HCT116 (cell line): ENCODE measurements at regions not wholly inside any gene's neighbourhood (a gene's known extent, or its start where the extent isn't known, plus 50 kb on each side); places are given as distances from the start of the nearest gene placed in this dataset.

ENCODE experiments used
- CTCF ChIP-seq, 3 experiments: fragments of 200-600 bp in 1 of 3; sonication (generic) in 1 of 3; IDR thresholded peaks in 2 of 3; conservative IDR thresholded peaks in 1 of 3; 2 replicates each; pipeline ENCODE4 v1.5.1; 2012 to 2017; ENCODE audit warnings: low read depth in 2 of 3, low read length in 2 of 3, antibody characterized with exemption in 1 of 3, borderline replicate concordance in 1 of 3, control low read depth in 1 of 3, mild to moderate bottlenecking in 1 of 3, mixed read lengths in 1 of 3, mixed run types in 1 of 3, moderate library complexity in 1 of 3; ENCODE audit not compliant: insufficient read depth in 1 of 3
- EZH2 ChIP-seq: fragments of 200-600 bp; sonication (generic); IDR thresholded peaks from 2 replicates; pipeline ENCODE4 v1.6.1; 2017; ENCODE audit warnings: antibody characterized with exemption, mixed run types
- MAX ChIP-seq: IDR thresholded peaks from 2 replicates; pipeline ENCODE4 v1.6.1; 2012
- POLR2A ChIP-seq: IDR thresholded peaks from 2 replicates; pipeline ENCODE4 v1.7.0; 2011; ENCODE audit warnings: borderline replicate concordance; ENCODE audit not compliant: insufficient read depth, insufficient read length; ENCODE audit errors: extremely low read depth
- POLR2AphosphoS5 ChIP-seq: IDR thresholded peaks from 2 replicates; pipeline ENCODE4 v1.6.1; 2011; ENCODE audit warnings: mild to moderate bottlenecking, low read depth, low read length, moderate library complexity
- REST ChIP-seq: IDR thresholded peaks from 2 replicates; pipeline ENCODE4 v1.6.1; 2012; ENCODE audit warnings: low read depth
- SIN3A ChIP-seq: IDR thresholded peaks from 2 replicates; pipeline ENCODE4 v1.6.1; 2012; ENCODE audit warnings: low read depth
- SP1 ChIP-seq: IDR thresholded peaks from 2 replicates; pipeline ENCODE4 v1.6.1; 2012; ENCODE audit warnings: low read depth
- SRF ChIP-seq: IDR thresholded peaks from 2 replicates; pipeline ENCODE4 v1.6.1; 2012; ENCODE audit warnings: low read depth
- YY1 ChIP-seq: IDR thresholded peaks from 2 replicates; pipeline ENCODE4 v1.6.1; 2011; ENCODE audit warnings: low read length, low read depth, moderate library complexity, mild to moderate bottlenecking; ENCODE audit not compliant: insufficient replicate concordance; ENCODE audit errors: extremely low read depth
- ZBTB33 ChIP-seq: IDR thresholded peaks from 2 replicates; pipeline ENCODE4 v1.6.1; 2011; ENCODE audit warnings: mild to moderate bottlenecking, low read length, moderate library complexity; ENCODE audit not compliant: insufficient replicate concordance; ENCODE audit errors: extremely low read depth

GRCh38 chr6:139586273-139586672 lies 211.8 kb upstream of the CITED2 start:
- TF ChIP-seq CTCF (IDR thresholded peaks at IDR 0.05 in 2 of 3, conservative IDR thresholded peaks at IDR 0.05 in 1 of 3; ENCODE audit: borderline replicate concordance in 1 of 3, insufficient read depth in 1 of 3, low read depth in 2 of 3, low read length in 2 of 3), result no peak
- TF ChIP-seq YY1, result no peak
- no peak for TF ChIP-seq POLR2A
- TF ChIP-seq ZBTB33, result no peak
- TF ChIP-seq REST, result no peak
- TF ChIP-seq EZH2, result no peak
- TF ChIP-seq POLR2AphosphoS5, result no peak
- TF ChIP-seq SRF, result no peak
- TF ChIP-seq SIN3A, result no peak
- no peak for TF ChIP-seq SP1
- no peak for TF ChIP-seq MAX
